ENCODE measurements at regions not wholly inside any gene's neighbourhood (a gene's known extent, or its start where the extent isn't known, plus 50 kb on each side); places are given as distances from the start of the nearest gene placed in this dataset.

GRCh38 chr3:8254489-8254888 is 247.1 kb upstream of the LMCD1 start:
- DNase-seq (ENCODE audit: low read depth in 2 of 2), result no peak

- DNase-seq (ENCODE audit: low read depth in 2 of 2), result no peak
Measured at GRCh38 chr3:8255725-8256124, 245.9 kb upstream of the LMCD1 start.

GRCh38 chr3:8256441-8257071 is 245.1 kb upstream of the LMCD1 start:
- no peak for DNase-seq (ENCODE audit: low read depth in 2 of 2)

GRCh38 chr3:8261018-8261417 is 240.6 kb upstream of the LMCD1 start:
- DNase-seq (ENCODE audit: low read depth in 2 of 2), result no peak

- DNase-seq (ENCODE audit: low read depth in 2 of 2), result no peak
Measured at GRCh38 chr3:8266730-8267131, 234.9 kb upstream of the LMCD1 start.

GRCh38 chr3:8273479-8273878 is 228.1 kb upstream of the LMCD1 start:
- no peak for DNase-seq (ENCODE audit: low read depth in 2 of 2)

- no peak for DNase-seq (ENCODE audit: low read depth in 2 of 2)
Measured at GRCh38 chr3:8276056-8276455, 225.6 kb upstream of the LMCD1 start.

- no peak for DNase-seq (ENCODE audit: low read depth in 2 of 2)
Measured at GRCh38 chr3:8276506-8276905, 225.1 kb upstream of the LMCD1 start.

GRCh38 chr3:8278448-8278847 is 223.2 kb upstream of the LMCD1 start:
- no peak for DNase-seq (ENCODE audit: low read depth in 2 of 2)

GRCh38 chr3:8279476-8279875 is 222.1 kb upstream of the LMCD1 start:
- no peak for DNase-seq (ENCODE audit: low read depth in 2 of 2)

- no peak for DNase-seq (ENCODE audit: low read depth in 2 of 2)
Measured at GRCh38 chr3:8279886-8280550, 221.6 kb upstream of the LMCD1 start.

- no peak for DNase-seq (ENCODE audit: low read depth in 2 of 2)
Measured at GRCh38 chr3:8282541-8283165, 219.0 kb upstream of the LMCD1 start.

GRCh38 chr3:8283193-8283592 is 218.4 kb upstream of the LMCD1 start:
- no peak for DNase-seq (ENCODE audit: low read depth in 2 of 2)

- DNase-seq (ENCODE audit: low read depth in 2 of 2), result no peak
Measured at GRCh38 chr3:8286086-8286485, 215.5 kb upstream of the LMCD1 start.

GRCh38 chr3:8286749-8287148 is 214.9 kb upstream of the LMCD1 start:
- DNase-seq (ENCODE audit: low read depth in 2 of 2), result no peak

- DNase-seq (ENCODE audit: low read depth in 2 of 2), result no peak
Measured at GRCh38 chr3:8290611-8291010, 211.0 kb upstream of the LMCD1 start.

GRCh38 chr3:8296461-8296860 is 205.2 kb upstream of the LMCD1 start:
- no peak for DNase-seq (ENCODE audit: low read depth in 2 of 2)

GRCh38 chr3:8298021-8298954 is 203.3 kb upstream of the LMCD1 start:
- no peak for DNase-seq (ENCODE audit: low read depth in 2 of 2)

- no peak for DNase-seq (ENCODE audit: low read depth in 2 of 2)
Measured at GRCh38 chr3:8301977-8302735, 199.5 kb upstream of the LMCD1 start.

GRCh38 chr3:8303466-8303865 is 198.2 kb upstream of the LMCD1 start:
- DNase-seq (ENCODE audit: low read depth in 2 of 2), result no peak

- DNase-seq (ENCODE audit: low read depth in 2 of 2), result no peak
Measured at GRCh38 chr3:8305371-8305770, 196.3 kb upstream of the LMCD1 start.

Measured in stimulated activated CD4-positive, alpha-beta T cell treated with anti-CD3 and anti-CD28 coated beads, Interleukin-1b, Interleukin-23, amount 100 ng/mL, for 1 hour (primary cell).